Heart right ventricle (tissue), 16 donors: ENCODE measurements at regions not wholly inside any gene's neighbourhood (a gene's known extent, or its start where the extent isn't known, plus 50 kb on each side); places are given as distances from the start of the nearest gene placed in this dataset.

Experiments
- ATAC-seq, 8 donors: fragments of 200-7000 bp; cut with Tn5 transposase; one replicate each; pipeline ENCODE4 v1.9.1; 2020; ENCODE audit warnings: mild to moderate bottlenecking in 8 of 8, moderate library complexity in 8 of 8, moderate number of reproducible peaks in 1 of 8
- DNase-seq, 2 donors: peaks; one replicate each; pipeline ENCODE4 v3.0.0-alpha.2; 2020
- H3K27ac ChIP-seq, 10 donors: fragments of 200-600 bp; sonication (generic) in 2 of 10; one replicate each; pipeline versions ENCODE4 v1.5.0 to v1.8.0; 2020 to 2022; ENCODE audit warnings: mild to moderate bottlenecking in 3 of 10
- H3K27me3 ChIP-seq, 7 donors: fragments of 200-600 bp; one replicate each; pipeline ENCODE4 v1.8.0; 2021 to 2022; ENCODE audit warnings: mild to moderate bottlenecking in 2 of 7
- H3K36me3 ChIP-seq, 9 donors: fragments of 200-600 bp; sonication (generic) in 1 of 9; one replicate each; pipeline versions ENCODE4 v1.5.0 to v1.8.0; 2020 to 2022; ENCODE audit warnings: mild to moderate bottlenecking in 2 of 9
- H3K4me1 ChIP-seq, 9 donors: fragments of 200-600 bp; sonication (generic) in 1 of 9; one replicate each; pipeline versions ENCODE4 v1.5.0 to v1.8.0; 2020 to 2022; ENCODE audit warnings: mild to moderate bottlenecking in 4 of 9
- H3K4me3 ChIP-seq, 10 donors: fragments of 200-600 bp; sonication (generic) in 2 of 10; one replicate each; pipeline versions ENCODE4 v1.5.0 to v1.8.0; 2020 to 2022; ENCODE audit warnings: mild to moderate bottlenecking in 7 of 10, moderate library complexity in 2 of 10
- H3K9me3 ChIP-seq, 11 donors: fragments of 200-600 bp in 10 of 11; sonication (generic) in 2 of 11; one replicate each; pipeline versions ENCODE4 v1.5.0 to v1.8.0; 2013 to 2022; ENCODE audit warnings: mild to moderate bottlenecking in 2 of 11, control low read depth in 1 of 11, moderate library complexity in 1 of 11
- WGBS, 2 donors: extraction: QIAGEN DNeasy Blood & Tissue Kit; methylation state at CpG; one replicate each; pipeline ENCODE4 v1.1.7; 2013; ENCODE audit warnings: inconsistent platforms in 1 of 2; 5-methylcytosine and 5-hydroxymethylcytosine counted together
- intact Hi-C, 10 donors: fragments of 100-400 bp; cut with DNase I; formaldehyde crosslinking; loops; one replicate each; pipeline versions ENCODE4 v1.11.1 to v1.14.2; 2022
- TF ChIP-seq, protein P1 (sequence below), 9 donors: fragments of 200-600 bp; sonication (generic) in 2 of 9; IDR thresholded peaks; one replicate each; pipeline versions ENCODE4 v1.5.0 to v1.8.0; 2021 to 2022; ENCODE audit warnings: antibody characterized with exemption in 9 of 9, mild to moderate bottlenecking in 5 of 9, moderate library complexity in 1 of 9
- donor health status: Arrhythmogenic right ventricular cardiomyopathy.
- donor health status: ischemic (EF 13 %, LVEDD 7.1; RV severe dilation, severe dysfunction).
- donor health status: healthy with polysubstance abuse.
- donor health status: DM: no; HTN: yes; CAD: no.
- donor health status: DM: no; HTN: no; CAD: no.
- donor health status: ischemic (EF 25% LVEDD 6.9; RV normal size, moderate dysfunction).
- donor health status: ischemic (EF 25% LVEDD 5.7; RV mildly dilated, moderate dysfunction).
- donor health status: healthy.
- donor health status: DM: yes; HTN: yes; CAD: no.
- donor health status: Ischemic cardiomyopathy.
- donor health status: ischemic (EF 35%, LVEDD 5.7; RV mildly dilated, moderate dysfunction).
- donor health status: nonischemic (EF 11% LVEDD 7.7; RV severe dilation, severe dysfunction).
- donor health status: DM: yes; HTN: yes; CAD: no.
- donor health status: PGD.
- donor health status: ischemic (EF 29% LVEDD 5.4; RV normal size, mild dysfunction).
- donor health status: nonischemic (EF 23%, LVEDD 6.1; RV moderate dilation, normal function).

DNA sequence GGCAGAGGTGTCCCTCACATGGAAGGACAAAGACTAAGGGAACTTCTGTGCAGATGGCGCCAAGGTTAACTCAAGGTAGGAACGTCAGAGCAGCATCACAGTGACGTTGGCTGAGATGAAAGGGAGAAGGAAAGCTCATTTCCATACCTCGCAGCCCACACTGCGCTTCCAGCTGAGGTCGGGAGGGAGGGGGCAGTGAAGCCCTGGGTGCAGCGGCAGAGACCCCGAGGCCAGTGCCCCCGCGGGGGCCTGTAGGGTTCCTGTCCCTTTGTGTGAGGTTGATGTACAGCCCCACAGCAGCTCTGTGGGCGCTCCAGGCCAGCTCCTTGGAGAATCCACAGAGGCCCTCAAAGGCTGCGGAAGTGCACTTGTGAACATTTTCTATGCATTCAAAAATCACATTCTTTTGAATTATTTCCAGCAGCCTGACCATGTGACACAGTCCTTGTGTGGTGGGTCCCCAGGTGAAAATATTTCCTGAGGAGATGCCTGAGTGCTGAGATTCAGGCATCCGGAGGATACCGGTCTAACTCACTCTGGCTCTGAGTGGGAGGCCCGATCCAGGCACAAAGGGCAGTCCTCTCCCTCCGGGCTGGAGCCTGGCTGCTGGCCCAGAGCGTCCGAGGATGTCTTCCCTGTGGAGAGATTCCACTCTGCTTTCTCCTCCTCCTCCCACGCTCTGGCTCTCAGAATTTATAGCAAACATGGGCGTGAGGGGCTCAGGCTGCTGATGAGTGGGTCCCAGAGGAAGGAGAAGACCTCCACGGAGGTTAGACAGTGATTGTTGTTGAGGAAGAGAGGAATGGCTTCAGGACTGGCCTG, 150.7 kb downstream of the ICE1 start:
- peaks cover 0 to 6% (median 0%) of the 10 kb centered on the region in 9 donors for H3K4me1 ChIP-seq
- intact Hi-C loops: no loop called here
- TF ChIP-seq, protein P1, sequence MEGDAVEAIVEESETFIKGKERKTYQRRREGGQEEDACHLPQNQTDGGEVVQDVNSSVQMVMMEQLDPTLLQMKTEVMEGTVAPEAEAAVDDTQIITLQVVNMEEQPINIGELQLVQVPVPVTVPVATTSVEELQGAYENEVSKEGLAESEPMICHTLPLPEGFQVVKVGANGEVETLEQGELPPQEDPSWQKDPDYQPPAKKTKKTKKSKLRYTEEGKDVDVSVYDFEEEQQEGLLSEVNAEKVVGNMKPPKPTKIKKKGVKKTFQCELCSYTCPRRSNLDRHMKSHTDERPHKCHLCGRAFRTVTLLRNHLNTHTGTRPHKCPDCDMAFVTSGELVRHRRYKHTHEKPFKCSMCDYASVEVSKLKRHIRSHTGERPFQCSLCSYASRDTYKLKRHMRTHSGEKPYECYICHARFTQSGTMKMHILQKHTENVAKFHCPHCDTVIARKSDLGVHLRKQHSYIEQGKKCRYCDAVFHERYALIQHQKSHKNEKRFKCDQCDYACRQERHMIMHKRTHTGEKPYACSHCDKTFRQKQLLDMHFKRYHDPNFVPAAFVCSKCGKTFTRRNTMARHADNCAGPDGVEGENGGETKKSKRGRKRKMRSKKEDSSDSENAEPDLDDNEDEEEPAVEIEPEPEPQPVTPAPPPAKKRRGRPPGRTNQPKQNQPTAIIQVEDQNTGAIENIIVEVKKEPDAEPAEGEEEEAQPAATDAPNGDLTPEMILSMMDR (IDR thresholded peaks at IDR 0.05): no peak
- no peaks in the 10 kb centered on the region for H3K36me3 ChIP-seq
- no peak overlapping the region for H3K4me3 ChIP-seq
- WGBS, 2 donors: 45 to 54% methylated on average over 21 of the region's 21 CpGs
- ATAC-seq (peak in 7 of 8 donors; percentile 50 to 80 (median 68)), DNase-seq (peak; percentile 35 to 48)
- no peaks in the 10 kb centered on the region for H3K9me3 ChIP-seq
- peak overlapping the region in 7 of 10 donors; percentile 19 to 69 (median 53) for H3K27ac ChIP-seq
- H3K27me3 ChIP-seq: no peaks in the 10 kb centered on the region

DNA sequence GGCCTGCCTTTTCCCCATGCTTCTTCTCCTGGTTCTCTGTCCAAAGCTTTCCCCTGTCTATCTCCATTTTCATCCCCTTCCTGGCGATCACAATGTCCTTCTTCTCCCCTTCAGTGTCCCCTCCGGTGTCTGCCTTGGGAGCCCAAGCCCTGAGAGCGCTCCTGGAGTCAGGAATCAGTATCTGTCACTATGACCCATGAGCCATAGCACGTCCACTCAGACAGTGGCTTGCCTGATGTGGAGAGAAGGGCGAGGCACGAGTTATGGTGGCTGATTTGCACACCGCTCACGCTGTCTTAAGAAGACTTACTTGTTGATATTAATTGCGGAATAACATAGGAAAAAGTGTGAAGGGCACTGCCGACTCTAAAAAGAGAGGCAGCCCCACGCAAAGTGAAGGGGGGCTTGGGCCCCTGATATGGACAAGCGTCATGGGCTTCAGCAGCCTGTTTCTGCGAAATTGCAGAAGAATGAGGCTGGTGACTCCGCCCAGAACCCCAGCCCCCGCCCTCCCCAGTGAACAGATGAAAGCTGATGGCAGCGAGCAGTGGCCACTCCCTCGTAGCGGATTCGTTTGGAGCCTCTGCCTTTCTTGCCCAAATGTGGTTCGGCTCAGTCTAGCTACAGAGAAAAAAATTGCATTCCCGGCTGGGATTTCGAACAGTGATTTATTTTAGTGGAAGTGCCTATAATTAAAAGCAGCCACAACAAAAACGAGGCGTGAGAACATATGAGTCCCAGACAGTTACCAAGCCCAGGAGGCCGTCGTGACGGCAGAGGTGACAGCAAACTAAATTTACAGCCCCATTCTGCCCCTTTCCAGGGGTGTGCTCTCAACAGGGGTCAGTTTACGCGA, 149.8 kb downstream of the ICE1 start:
- TF ChIP-seq, protein P1 (IDR thresholded peaks at IDR 0.05): no peak
- intact Hi-C loops: no loop called here
- Histone ChIP-seq H3K27me3 (no peaks in the 10 kb centered on the region), H3K4me1 (peaks cover 0 to 6% (median 0%) of the 10 kb centered on the region in 9 donors), H3K4me3 (no peak overlapping the region), H3K27ac (peak overlapping the region in 6 of 10 donors; percentile 19 to 69 (median 56)), H3K9me3 (no peaks in the 10 kb centered on the region), H3K36me3 (no peaks in the 10 kb centered on the region)
- WGBS, 2 donors: 70 to 73% methylated on average over 29 of the region's 29 CpGs
- peak; percentile 32 to 39 for DNase-seq
- ATAC-seq: peak in 7 of 8 donors; percentile 25 to 75 (median 58)

GRCh38 chr5:5570646-5571045, 148.2 kb downstream of the ICE1 start:
- peaks cover 0 to 6% (median 0%) of the 10 kb centered on the region in 9 donors for H3K4me1 ChIP-seq
- H3K27ac ChIP-seq: no peak overlapping the region
- WGBS, 2 donors: 93 to 96% methylated on average over 8 of the region's 8 CpGs
- no peaks in the 10 kb centered on the region for H3K9me3 ChIP-seq
- H3K4me3 ChIP-seq: no peak overlapping the region
- TF ChIP-seq, protein P1 (IDR thresholded peaks at IDR 0.05): no peak
- DNase-seq: no peak
- no peaks in the 10 kb centered on the region for H3K36me3 ChIP-seq
- intact Hi-C loops: no loop called here
- no peak for ATAC-seq
- H3K27me3 ChIP-seq: no peaks in the 10 kb centered on the region

DNA sequence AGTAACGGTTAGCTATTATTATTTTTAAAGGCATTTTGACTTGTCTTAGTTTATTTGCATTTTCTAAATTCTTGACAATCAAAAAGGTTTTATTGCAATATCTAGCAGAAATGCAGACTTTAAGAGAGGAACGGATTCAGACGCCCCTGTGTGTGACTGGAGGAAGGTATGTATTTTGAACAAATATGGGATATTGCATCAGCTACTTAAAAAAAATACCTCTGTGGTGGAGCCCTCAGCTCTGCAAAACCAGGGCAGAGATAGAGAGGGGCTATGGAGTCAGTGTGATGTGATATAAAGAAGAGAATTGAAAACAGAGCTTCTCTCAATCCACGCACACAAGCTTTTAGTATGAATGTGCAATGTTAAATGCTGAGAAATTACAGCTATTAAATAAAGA, 142.4 kb downstream of the ICE1 start:
- ATAC-seq: no peak
- Histone ChIP-seq H3K36me3 (no peaks in the 10 kb centered on the region), H3K4me1 (no peaks in the 10 kb centered on the region), H3K27ac (no peak overlapping the region), H3K9me3 (no peaks in the 10 kb centered on the region), H3K4me3 (no peak overlapping the region), H3K27me3 (no peaks in the 10 kb centered on the region)
- DNase-seq: no peak
- TF ChIP-seq, protein P1 (IDR thresholded peaks at IDR 0.05): no peak
- 91 to 92% methylated on average over 4 of the region's 4 CpGs for WGBS, 2 donors
- intact Hi-C loops: no loop called here
